ENCODE measurements at regions not wholly inside any gene's neighbourhood (a gene's known extent, or its start where the extent isn't known, plus 50 kb on each side); places are given as distances from the start of the nearest gene placed in this dataset.

DNA sequence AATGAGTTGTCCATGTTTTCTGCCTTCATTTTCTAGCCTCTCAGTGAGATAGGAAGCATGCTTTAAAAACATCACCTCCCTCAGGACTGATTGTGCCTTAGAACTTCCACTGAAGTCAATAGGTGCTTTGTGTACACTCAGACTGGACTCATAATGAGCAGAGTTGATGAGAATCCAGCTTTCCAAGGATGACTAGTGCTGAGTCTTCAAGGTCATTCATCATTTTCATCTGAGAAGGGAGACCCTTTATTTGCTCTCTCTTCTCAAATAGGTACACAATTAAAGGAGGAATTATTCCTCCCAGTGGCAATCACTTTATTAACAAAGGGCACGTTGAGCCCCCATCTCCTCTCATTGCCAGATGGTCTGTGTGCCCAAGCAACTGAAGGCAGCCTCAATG, 210.9 kb upstream of the PRKD1 start:
- RAD21 ChIA-PET (ENCODE audit: unreplicated experiment) = no interaction called here
- no peak overlapping the region for H3K4me2 ChIP-seq (ENCODE audit: control insufficient read depth, insufficient read depth)
- POLR2A ChIA-PET = no interaction called here
- H4K20me1 ChIP-seq (ENCODE audit: control insufficient read depth, insufficient read depth) = no peaks in the 10 kb centered on the region
- CTCF ChIA-PET = no interaction called here
- H3K27me3 ChIP-seq (replicated peaks in 1 of 2; ENCODE audit: control insufficient read depth in 2 of 2, insufficient read depth in 2 of 2, low read length in 1 of 2) = no peaks in the 10 kb centered on the region
- H3K36me3 ChIP-seq (ENCODE audit: control insufficient read depth in 2 of 2, insufficient read depth in 2 of 2, low read length in 1 of 2) = no peaks in the 10 kb centered on the region
- no peaks in the 10 kb centered on the region for H3K79me2 ChIP-seq (ENCODE audit: control insufficient read depth, insufficient read depth, low read length)
- BruUV-seq (replicated peaks) = no TSS peak
- H3K9ac ChIP-seq (ENCODE audit: control insufficient read depth, insufficient read depth, low read length) = no peak overlapping the region
- no peak overlapping the region for H2AFZ ChIP-seq (ENCODE audit: control insufficient read depth, low read depth, low read length)
- FAIRE-seq (no peak), DNase-seq (ENCODE audit: low read depth, low spot score) (no peak), ATAC-seq (no peak)
- SMC1A ChIA-PET (ENCODE audit: uncharacterized antibody, unreplicated experiment) = no interaction called here
- no peaks in the 10 kb centered on the region for H3K9me3 ChIP-seq (replicated peaks; ENCODE audit: control insufficient read depth, insufficient read depth, low read length)
- WGBS (ENCODE audit: insufficient coverage, insufficient replicate concordance, low lambda C conversion rate, missing lambda C conversion rate) = 0% methylated on average over 1 of the region's 1 CpG
- H3K4me3 ChIP-seq = no peak overlapping the region
- intact Hi-C loops (cut with micrococcal nuclease; ENCODE audit: unreplicated experiment) = no loop called here
- TF ChIP-seq CHD4 (IDR thresholded peaks at IDR 0.05) = no peak
- TF ChIP-seq, protein P1, sequence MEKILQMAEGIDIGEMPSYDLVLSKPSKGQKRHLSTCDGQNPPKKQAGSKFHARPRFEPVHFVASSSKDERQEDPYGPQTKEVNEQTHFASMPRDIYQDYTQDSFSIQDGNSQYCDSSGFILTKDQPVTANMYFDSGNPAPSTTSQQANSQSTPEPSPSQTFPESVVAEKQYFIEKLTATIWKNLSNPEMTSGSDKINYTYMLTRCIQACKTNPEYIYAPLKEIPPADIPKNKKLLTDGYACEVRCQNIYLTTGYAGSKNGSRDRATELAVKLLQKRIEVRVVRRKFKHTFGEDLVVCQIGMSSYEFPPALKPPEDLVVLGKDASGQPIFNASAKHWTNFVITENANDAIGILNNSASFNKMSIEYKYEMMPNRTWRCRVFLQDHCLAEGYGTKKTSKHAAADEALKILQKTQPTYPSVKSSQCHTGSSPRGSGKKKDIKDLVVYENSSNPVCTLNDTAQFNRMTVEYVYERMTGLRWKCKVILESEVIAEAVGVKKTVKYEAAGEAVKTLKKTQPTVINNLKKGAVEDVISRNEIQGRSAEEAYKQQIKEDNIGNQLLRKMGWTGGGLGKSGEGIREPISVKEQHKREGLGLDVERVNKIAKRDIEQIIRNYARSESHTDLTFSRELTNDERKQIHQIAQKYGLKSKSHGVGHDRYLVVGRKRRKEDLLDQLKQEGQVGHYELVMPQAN (conservative IDR thresholded peaks at IDR 0.05) = no peak
- TF ChIP-seq MYB (IDR thresholded peaks at IDR 0.05; ENCODE audit: borderline replicate concordance, low read depth, low read length) = no peak
- TF ChIP-seq SMARCA5 (IDR thresholded peaks at IDR 0.05) = no peak
- no peak for TF ChIP-seq TCF7 (IDR thresholded peaks at IDR 0.05; ENCODE audit: borderline replicate concordance)
- no peak for TF ChIP-seq BRCA1 (IDR thresholded peaks at IDR 0.05; ENCODE audit: low read depth, low read length)
- H3K4me1 ChIP-seq (ENCODE audit: control insufficient read depth, insufficient read depth, low read length) = no peaks in the 10 kb centered on the region
- H3K27ac ChIP-seq (ENCODE audit: control insufficient read depth, insufficient read depth) = no peak overlapping the region
- in situ Hi-C loops (cut with MboI) = no loop called here

DNA sequence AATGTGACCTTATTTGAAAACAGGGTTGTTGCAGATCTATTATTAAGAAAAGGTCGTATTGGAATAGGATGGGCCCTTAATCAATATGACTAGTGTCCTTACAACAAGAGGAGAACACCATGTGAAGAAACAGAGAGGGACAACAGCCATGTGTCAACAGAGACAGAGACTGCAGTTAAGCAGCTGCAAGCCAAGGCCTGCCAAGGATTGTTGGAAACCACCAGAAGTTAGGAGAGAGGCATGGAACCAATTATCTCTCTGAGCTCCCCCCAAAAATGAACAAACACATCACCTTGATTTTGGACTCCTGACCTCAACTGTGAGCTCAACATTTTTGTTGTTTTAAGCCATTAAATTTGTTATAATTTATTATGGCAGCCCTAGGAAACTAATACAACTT, 214.6 kb upstream of the PRKD1 start:
- DNase-seq (ENCODE audit: low read depth, low spot score) (no peak), FAIRE-seq (no peak), ATAC-seq (no peak)
- POLR2A ChIA-PET = no interaction called here
- H3K27ac ChIP-seq (ENCODE audit: control insufficient read depth, insufficient read depth) = no peak overlapping the region
- no peaks in the 10 kb centered on the region; the same call in 2 of the 3 replicates for H3K9me3 ChIP-seq (replicated peaks; ENCODE audit: control insufficient read depth, insufficient read depth, low read length)
- H3K27me3 ChIP-seq (replicated peaks in 1 of 2; ENCODE audit: control insufficient read depth in 2 of 2, insufficient read depth in 2 of 2, low read length in 1 of 2) = no peaks in the 10 kb centered on the region
- no peak overlapping the region for H2AFZ ChIP-seq (ENCODE audit: control insufficient read depth, low read depth, low read length)
- no peaks in the 10 kb centered on the region for H4K20me1 ChIP-seq (ENCODE audit: control insufficient read depth, insufficient read depth)
- intact Hi-C loops (cut with micrococcal nuclease; ENCODE audit: unreplicated experiment) (no loop called here), in situ Hi-C loops (cut with MboI) (no loop called here)
- SMC1A ChIA-PET (ENCODE audit: uncharacterized antibody, unreplicated experiment) = no interaction called here
- no peaks in the 10 kb centered on the region for H3K79me2 ChIP-seq (ENCODE audit: control insufficient read depth, insufficient read depth, low read length)
- CTCF ChIA-PET = no interaction called here
- RAD21 ChIA-PET (ENCODE audit: unreplicated experiment) = no interaction called here
- H3K9ac ChIP-seq (ENCODE audit: control insufficient read depth, insufficient read depth, low read length) = no peak overlapping the region
- BruUV-seq (replicated peaks) = no TSS peak
- no peaks in the 10 kb centered on the region for H3K36me3 ChIP-seq (ENCODE audit: control insufficient read depth in 2 of 2, insufficient read depth in 2 of 2, low read length in 1 of 2)
- H3K4me2 ChIP-seq (ENCODE audit: control insufficient read depth, insufficient read depth) = no peak overlapping the region
- H3K4me1 ChIP-seq (ENCODE audit: control insufficient read depth, insufficient read depth, low read length) = no peaks in the 10 kb centered on the region
- no peak overlapping the region for H3K4me3 ChIP-seq
- 0% methylated on average over 1 of the region's 1 CpG for WGBS (ENCODE audit: insufficient coverage, insufficient replicate concordance, low lambda C conversion rate, missing lambda C conversion rate)
- TF ChIP-seq SPI1 (IDR thresholded peaks at IDR 0.05; ENCODE audit: borderline replicate concordance, insufficient read depth, low read depth, low read length) (no peak), RB1 (IDR thresholded peaks at IDR 0.05; ENCODE audit: borderline replicate concordance) (no peak), CEBPB (IDR thresholded peaks at IDR 0.05; ENCODE audit: borderline replicate concordance in 1 of 2, low read depth in 2 of 2, low read length in 2 of 2) (no peak), KLF5 (IDR thresholded peaks at IDR 0.05; ENCODE audit: partially characterized antibody) (no peak), MEF2A (IDR thresholded peaks at IDR 0.05; ENCODE audit: insufficient read depth, low read depth, low read length) (no peak), HDGF (IDR thresholded peaks at IDR 0.05) (no peak), CREM (IDR thresholded peaks at IDR 0.05; ENCODE audit: low read depth) (no peak), CREB1 (IDR thresholded peaks at IDR 0.05; ENCODE audit: low read depth) (no peak), MYB (IDR thresholded peaks at IDR 0.05; ENCODE audit: borderline replicate concordance, low read depth, low read length) (no peak), NRF1 (conservative IDR thresholded peaks at IDR 0.05; ENCODE audit: low read depth, low read length) (no peak), YBX1 (IDR thresholded peaks at IDR 0.05) (no peak), RFX5 (IDR thresholded peaks at IDR 0.05; ENCODE audit: low read depth, low read length) (no peak), MEF2B (IDR thresholded peaks at IDR 0.05; ENCODE audit: partially characterized antibody, poor library complexity, severe bottlenecking) (no peak), SUZ12 (IDR thresholded peaks at IDR 0.05; ENCODE audit: unreplicated experiment) (no peak)
- TF ChIP-seq, protein P2, sequence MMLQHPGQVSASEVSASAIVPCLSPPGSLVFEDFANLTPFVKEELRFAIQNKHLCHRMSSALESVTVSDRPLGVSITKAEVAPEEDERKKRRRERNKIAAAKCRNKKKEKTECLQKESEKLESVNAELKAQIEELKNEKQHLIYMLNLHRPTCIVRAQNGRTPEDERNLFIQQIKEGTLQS (IDR thresholded peaks at IDR 0.05; ENCODE audit: borderline replicate concordance, extremely low read depth, low read depth, low read length) = no peak

All from GM12878 (cell line).